HG03039 (cell line): ENCODE measurements at regions not wholly inside any gene's neighbourhood (a gene's known extent, or its start where the extent isn't known, plus 50 kb on each side); places are given as distances from the start of the nearest gene placed in this dataset.

ENCODE experiments used
- ATAC-seq: cut with Tn5 transposase; IDR thresholded peaks from one replicate; pipeline ENCODE4 v1.9.1; 2021; ENCODE audit warnings: mild to moderate bottlenecking, moderate library complexity; ENCODE audit not compliant: unreplicated experiment

DNA sequence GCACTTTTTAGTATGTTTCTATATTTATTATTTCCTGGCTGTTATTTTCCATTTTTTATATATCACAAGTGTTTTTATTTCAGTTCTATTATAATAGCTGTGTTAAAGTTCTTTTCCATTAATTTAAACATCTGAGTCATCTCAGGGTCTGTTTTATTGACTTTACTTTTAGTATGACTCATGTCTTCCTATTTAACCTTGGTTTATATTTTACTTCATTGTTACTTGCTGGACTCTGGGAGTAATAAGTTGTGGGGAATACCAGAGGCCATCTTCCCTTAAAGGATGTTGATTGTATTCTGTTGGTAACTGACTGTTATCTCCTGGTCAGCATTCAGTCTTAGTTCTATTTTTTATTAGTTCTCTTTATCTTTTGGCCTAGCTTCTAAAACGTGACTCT lies 1508.2 kb downstream of the CDH11 start:
- ATAC-seq: no peak

DNA sequence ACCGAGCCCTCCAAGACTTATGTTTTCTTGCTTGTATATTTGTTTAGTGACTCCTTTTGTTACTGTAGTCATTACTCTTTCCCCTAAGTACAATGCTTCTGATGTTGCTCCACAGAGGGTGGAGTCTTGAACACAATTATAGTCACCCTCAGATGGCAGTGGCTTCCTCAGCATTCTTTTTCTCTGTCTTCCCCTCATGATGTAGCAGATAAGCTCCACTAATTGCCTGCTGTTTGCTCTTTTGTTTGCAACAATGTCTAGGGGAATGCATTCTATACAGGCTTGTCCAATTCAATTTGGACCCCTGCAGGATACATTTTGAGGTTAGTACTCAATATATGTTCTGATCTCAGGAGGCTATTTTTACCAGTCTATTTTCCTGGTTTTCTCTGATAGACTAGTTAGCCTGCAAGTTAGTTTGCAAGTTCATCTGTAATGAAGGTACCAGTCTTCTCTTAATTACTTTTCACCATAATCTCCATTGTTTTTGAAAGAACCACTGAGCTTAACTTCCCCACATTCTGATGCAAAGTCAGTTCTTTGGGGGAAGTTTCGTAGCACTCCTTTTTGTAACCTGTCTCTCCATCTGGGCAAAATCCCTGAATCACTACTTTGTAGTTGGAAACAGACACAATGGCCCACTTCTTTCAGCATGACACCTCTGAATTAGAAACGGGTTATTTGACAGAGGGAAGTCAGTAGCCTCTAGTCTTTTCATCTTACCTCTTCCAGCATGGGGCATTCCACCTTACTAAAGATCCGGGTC lies 1509.2 kb downstream of the CDH11 start:
- no peak for ATAC-seq

DNA sequence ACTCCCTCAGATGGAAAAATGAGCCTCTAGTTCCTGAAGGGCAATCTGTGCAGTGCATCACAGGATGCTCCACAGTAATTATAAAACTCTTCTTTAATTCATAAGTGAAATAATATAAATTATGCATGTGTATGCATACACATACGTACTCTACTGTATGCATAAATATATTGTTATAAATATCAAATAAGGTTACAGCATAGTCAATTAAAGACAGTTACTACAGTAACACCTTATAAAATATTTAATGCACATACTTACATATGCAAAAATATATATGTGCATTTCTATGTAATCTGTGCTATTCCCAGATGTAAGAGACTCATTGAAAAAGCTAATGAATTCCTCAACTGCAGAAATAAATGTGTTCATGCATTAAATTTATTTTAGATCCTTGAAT lies 1515.1 kb downstream of the CDH11 start:
- no peak for ATAC-seq

- ATAC-seq: no peak
These were observed 1519.5 kb downstream of the CDH11 start for GRCh38 chr16:63602206-63602927.

DNA sequence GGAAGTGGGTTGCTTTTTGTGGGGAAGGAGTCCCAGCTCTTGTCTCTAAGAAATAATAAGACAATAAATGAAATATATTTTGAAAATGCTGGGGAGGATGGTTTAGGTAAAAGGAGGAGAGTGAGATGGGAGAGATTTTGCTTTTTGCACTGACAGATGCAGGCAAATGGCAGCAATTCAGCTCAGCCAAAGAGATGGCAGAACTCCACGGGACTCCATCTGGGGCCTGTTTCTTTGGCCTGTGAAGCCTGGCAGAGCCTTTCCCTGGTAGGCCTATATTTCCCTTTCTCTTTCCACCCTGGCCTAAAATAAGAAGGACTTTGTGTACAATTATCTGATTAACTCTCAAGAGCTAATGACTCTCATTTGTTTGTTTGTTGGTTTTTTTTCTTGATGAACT lies 1525.1 kb downstream of the CDH11 start:
- ATAC-seq: no peak

- ATAC-seq: no peak
These were observed 1529.0 kb downstream of the CDH11 start for GRCh38 chr16:63592852-63593251.

GRCh38 chr16:63581570-63581969 lies 1540.3 kb downstream of the CDH11 start:
- no peak for ATAC-seq

DNA sequence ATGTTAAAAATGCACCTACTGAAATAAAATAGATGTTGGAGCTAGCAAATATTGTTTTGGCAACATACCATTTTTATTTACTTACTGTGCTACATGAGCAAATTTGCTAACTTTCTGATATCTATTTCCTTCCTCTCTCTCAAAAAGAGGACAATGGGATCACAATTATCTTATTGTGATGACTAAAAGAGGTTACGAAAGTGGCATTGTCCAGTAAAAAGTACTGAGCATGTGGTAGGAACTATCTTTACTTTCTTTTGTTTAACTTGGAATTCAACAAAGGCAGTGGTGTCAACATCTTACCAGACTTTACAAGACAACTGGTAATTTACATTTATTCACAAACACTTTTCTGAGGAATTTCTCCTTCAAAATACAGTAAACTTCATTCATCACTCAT lies 1542.6 kb upstream of the CDH8 start:
- ATAC-seq: no peak

GRCh38 chr16:63577891-63578290 lies 1541.7 kb upstream of the CDH8 start:
- ATAC-seq: no peak

- no peak for ATAC-seq
These were observed 1538.8 kb upstream of the CDH8 start for GRCh38 chr16:63575041-63575440.

DNA sequence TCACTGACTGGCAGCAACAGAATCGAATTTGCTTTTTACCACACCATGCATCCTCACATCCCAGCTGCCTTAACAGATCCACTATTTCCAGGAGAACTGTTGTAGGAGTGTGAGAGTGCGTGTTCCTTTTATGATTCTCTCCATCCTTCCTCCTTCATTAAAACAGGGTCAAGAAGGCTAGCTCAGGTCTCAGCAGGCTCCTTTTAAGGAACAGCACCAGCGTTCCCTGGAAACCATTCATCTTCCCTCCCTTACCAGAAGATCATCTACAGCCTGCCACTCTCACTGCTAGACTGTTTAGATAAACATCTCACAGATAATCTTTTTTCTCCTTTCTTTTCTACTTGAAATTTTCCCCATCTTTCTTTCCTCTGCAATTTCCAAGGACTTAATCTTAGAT lies 1531.9 kb upstream of the CDH8 start:
- ATAC-seq: no peak

DNA sequence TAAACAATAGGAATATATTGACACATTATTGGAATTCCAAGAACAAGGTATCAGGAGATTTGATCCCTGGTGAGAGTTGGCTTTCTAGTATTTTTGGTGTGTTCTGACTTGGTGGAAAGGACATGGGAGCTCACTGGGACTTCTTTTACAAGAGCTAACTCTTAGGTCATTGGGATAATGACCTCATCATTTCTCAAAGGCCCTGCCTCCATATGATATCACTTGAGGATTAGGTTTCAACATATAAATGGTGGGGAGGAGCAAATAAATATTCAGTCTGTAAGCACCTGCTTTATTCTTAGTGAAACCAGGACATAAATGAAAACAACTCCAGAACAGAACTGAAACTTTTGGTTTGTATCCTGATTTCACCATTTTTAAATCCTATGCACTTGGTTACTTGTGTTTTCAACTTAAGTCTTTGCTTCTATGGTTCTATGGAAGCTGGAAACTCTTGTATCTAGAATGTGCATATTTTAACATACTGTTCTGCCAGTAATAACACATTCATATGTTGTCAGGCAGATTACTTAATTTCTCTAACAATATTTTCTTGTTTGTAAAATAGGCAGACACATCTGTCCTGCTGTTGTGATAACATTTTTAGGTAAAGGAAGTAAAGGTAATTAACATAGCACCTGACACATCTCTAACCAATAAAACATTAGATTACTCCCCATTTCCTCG lies 1527.7 kb upstream of the CDH8 start:
- no peak for ATAC-seq

- no peak for ATAC-seq
These were observed 1517.7 kb upstream of the CDH8 start for GRCh38 chr16:63553980-63554379.

GRCh38 chr16:63539276-63539675 lies 1503.0 kb upstream of the CDH8 start:
- ATAC-seq: no peak

- no peak for ATAC-seq
These were observed 1494.7 kb upstream of the CDH8 start for GRCh38 chr16:63530974-63531373.

DNA sequence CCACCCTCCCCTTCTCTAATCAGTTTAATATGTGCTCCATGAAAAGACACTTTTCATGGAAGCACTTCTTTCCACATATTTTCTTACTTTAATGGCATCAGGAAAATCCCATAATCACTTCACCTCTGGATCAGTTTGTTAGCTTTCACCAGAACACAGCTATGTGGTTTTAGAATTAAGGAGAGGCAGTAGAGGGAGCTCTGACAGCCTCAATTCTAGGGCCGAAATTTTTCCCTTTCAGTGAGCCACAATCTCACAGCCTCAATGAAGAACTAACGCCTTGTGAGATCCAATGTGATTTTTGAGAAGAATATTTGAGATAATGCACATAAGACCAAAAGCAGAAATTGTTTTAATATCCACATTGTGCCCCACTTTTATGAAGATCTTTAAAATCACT lies 1494.0 kb upstream of the CDH8 start:
- no peak for ATAC-seq

- ATAC-seq: no peak
These were observed 1491.2 kb upstream of the CDH8 start for GRCh38 chr16:63527404-63527803.

GRCh38 chr16:63516394-63516793 lies 1480.2 kb upstream of the CDH8 start:
- no peak for ATAC-seq

DNA sequence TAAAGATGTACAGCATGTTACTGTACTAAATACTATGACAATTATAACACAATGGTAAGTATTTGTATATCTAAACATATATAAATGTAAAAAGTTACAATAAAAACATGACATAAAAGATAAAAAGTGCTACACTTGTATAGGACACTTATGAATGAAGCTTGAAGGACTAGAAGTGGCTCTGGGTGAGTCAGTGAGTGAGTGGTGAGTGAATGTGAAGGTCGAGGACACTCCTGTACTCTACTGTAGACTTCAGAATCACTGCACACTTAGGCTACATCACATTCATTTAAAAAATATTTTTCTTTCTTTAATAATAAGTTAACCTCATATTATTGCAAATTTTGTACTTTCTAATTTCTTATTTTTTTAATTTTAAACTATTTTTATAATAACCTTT lies 1476.7 kb upstream of the CDH8 start:
- no peak for ATAC-seq

DNA sequence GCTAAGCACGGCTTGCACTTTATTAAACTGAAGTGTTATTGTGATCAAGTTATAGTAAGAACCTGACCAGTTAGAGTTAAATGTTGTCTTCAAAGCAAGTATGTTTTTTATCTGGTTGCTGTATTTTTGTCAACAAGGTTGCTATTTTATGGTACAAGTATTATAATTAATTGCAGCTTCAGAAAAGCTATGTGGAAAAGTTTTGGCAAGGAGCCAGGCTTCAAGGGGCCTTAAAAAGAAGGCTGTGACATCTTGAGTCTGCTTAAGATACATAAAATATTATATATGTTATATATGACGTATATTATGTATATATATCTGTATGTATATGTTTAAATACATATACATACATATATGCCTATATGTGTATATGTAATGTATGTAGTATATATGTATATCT lies 1461.2 kb upstream of the CDH8 start:
- ATAC-seq: no peak

DNA sequence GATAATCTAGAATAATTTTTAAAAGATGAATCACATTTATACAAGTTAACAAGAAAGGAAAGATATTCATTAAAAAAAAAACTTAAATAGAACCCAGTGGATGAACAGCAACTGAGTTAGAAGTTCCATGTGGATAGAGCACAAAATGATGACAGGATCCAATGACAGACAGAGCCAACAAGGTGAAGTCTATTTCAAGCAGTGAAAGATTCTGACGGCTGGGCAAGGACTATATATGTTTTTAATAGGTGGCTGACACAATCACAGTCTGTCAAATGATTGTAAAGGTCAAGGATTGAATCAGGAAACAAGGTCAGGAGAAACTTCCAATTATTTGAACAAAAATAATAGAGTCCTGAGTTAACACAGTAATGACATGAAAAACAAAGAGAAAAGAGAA lies 1460.0 kb upstream of the CDH8 start:
- no peak for ATAC-seq

- no peak for ATAC-seq
These were observed 1452.7 kb upstream of the CDH8 start for GRCh38 chr16:63488955-63489354.
